Neural crest cell (in vitro differentiated cells): ENCODE measurements at regions not wholly inside any gene's neighbourhood (a gene's known extent, or its start where the extent isn't known, plus 50 kb on each side); places are given as distances from the start of the nearest gene placed in this dataset.
A peak's percentile ranks its signal among the peaks of the same experiment; 100 is the strongest.

Experiments
- DNase-seq: peaks from one replicate; pipeline ENCODE4 v3.0.0; 2021; ENCODE audit warnings: low read depth, mixed read lengths, low spot score
- H3K27ac Mint-ChIP-seq: one replicate; pipeline ENCODE4 v1.8.0; 2021; ENCODE audit warnings: mild to moderate bottlenecking, mixed read lengths; ENCODE audit not compliant: unreplicated experiment
- H3K27me3 Mint-ChIP-seq: 2 replicates; pipeline ENCODE4 v1.8.0; 2021; ENCODE audit warnings: low read depth, mild to moderate bottlenecking, mixed read lengths
- H3K36me3 Mint-ChIP-seq: 2 replicates; pipeline ENCODE4 v1.8.0; 2021; ENCODE audit warnings: low read depth, mild to moderate bottlenecking, mixed read lengths
- H3K4me1 Mint-ChIP-seq: 2 replicates; pipeline ENCODE4 v1.8.0; 2021; ENCODE audit warnings: mixed read lengths
- H3K4me3 Mint-ChIP-seq: one replicate; pipeline ENCODE4 v1.8.0; 2021; ENCODE audit warnings: mild to moderate bottlenecking, mixed read lengths
- H3K9me3 Mint-ChIP-seq: 2 replicates; pipeline ENCODE4 v1.8.0; 2021; ENCODE audit warnings: mixed read lengths
- CTCF ChIP-seq: fragments of 200-600 bp; sonication (generic); conservative IDR thresholded peaks from 2 replicates; pipeline ENCODE4 v1.5.0; 2021; ENCODE audit warnings: antibody characterized with exemption, mild to moderate bottlenecking

GRCh38 chr3:42037318-42037945 lies 53.7 kb upstream of the TRAK1 start:
- H3K27ac Mint-ChIP-seq, result no peak overlapping the region
- no peaks in the 10 kb centered on the region for H3K9me3 Mint-ChIP-seq
- H3K36me3 Mint-ChIP-seq, result peaks cover 10% of the 10 kb centered on the region
- no peak for TF ChIP-seq CTCF
- no peaks in the 10 kb centered on the region for H3K27me3 Mint-ChIP-seq
- H3K4me1 Mint-ChIP-seq, result peaks cover 56% of the 10 kb centered on the region
- no peak overlapping the region for H3K4me3 Mint-ChIP-seq
- DNase-seq, result no peak

GRCh38 chr3:42036483-42036823 lies 54.7 kb upstream of the TRAK1 start:
- Mint-ChIP-seq H3K27me3 (no peaks in the 10 kb centered on the region), H3K27ac (peak overlapping the region; percentile 81), H3K4me3 (peak overlapping the region; percentile 25), H3K36me3 (peaks cover 10% of the 10 kb centered on the region), H3K9me3 (no peaks in the 10 kb centered on the region), H3K4me1 (peaks cover 64% of the 10 kb centered on the region)
- no peak for DNase-seq
- TF ChIP-seq CTCF, result no peak

GRCh38 chr3:42035816-42036482 lies 55.2 kb upstream of the TRAK1 start:
- TF ChIP-seq CTCF, result no peak
- H3K27me3 Mint-ChIP-seq, result no peaks in the 10 kb centered on the region
- H3K9me3 Mint-ChIP-seq, result no peaks in the 10 kb centered on the region
- DNase-seq, result no peak
- peak overlapping the region; percentile 81 for H3K27ac Mint-ChIP-seq
- H3K4me1 Mint-ChIP-seq, result peaks cover 62% of the 10 kb centered on the region
- H3K36me3 Mint-ChIP-seq, result peaks cover 10% of the 10 kb centered on the region
- peak overlapping the region; percentile 25 for H3K4me3 Mint-ChIP-seq

- H3K9me3 Mint-ChIP-seq, result no peaks in the 10 kb centered on the region
- no peak for DNase-seq
- no peak overlapping the region for H3K4me3 Mint-ChIP-seq
- peaks cover 10% of the 10 kb centered on the region for H3K36me3 Mint-ChIP-seq
- TF ChIP-seq CTCF, result no peak
- peaks cover 67% of the 10 kb centered on the region for H3K4me1 Mint-ChIP-seq
- no peak overlapping the region for H3K27ac Mint-ChIP-seq
- H3K27me3 Mint-ChIP-seq, result no peaks in the 10 kb centered on the region
These were observed 56.1 kb upstream of the TRAK1 start for GRCh38 chr3:42035007-42035406.

DNA sequence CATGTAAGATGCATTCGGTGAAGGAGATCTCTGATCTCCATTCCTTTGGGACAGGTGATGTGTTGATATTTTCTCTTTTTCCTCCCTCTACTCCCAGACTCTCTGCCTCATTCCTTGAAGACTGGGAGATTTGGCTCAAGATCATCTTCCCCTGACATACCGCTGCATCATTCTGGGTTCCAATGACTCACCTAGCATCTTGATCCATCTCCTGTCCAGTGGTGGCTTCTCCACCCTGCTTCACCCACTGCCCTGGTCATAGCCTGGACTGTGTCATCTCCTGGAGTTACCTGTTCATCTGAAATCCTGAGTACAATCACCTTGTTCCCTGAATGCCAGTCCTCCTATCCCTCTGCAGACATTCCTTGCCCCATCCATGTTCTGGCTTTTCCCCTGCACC lies 57.4 kb upstream of the TRAK1 start:
- Mint-ChIP-seq H3K4me3 (no peak overlapping the region), H3K27ac (no peak overlapping the region), H3K4me1 (peaks cover 75% of the 10 kb centered on the region), H3K27me3 (no peaks in the 10 kb centered on the region), H3K9me3 (peaks cover under 1% of the 10 kb centered on the region), H3K36me3 (peaks cover 12% of the 10 kb centered on the region)
- no peak for DNase-seq
- TF ChIP-seq CTCF, result no peak
